A549 (cell line): ENCODE measurements at regions not wholly inside any gene's neighbourhood (a gene's known extent, or its start where the extent isn't known, plus 50 kb on each side); places are given as distances from the start of the nearest gene placed in this dataset.

ENCODE experiments used
- CEBPB ChIP-seq, 2 experiments: fragments of >200 bp in 1 of 2; sonication (Bioruptor Twin) in 1 of 2; formaldehyde crosslinking in 1 of 2; IDR thresholded peaks; 2 replicates each; pipeline ENCODE4 v1.6.1; 2012 to 2016
- CHD2 ChIP-seq: fragments of 150-350 bp; IDR thresholded peaks from 2 replicates; pipeline ENCODE4 v1.6.1; 2014; ENCODE audit warnings: low read length; ENCODE audit not compliant: partially characterized antibody
- ELK1 ChIP-seq: fragments of 150-350 bp; IDR thresholded peaks from 2 replicates; pipeline ENCODE4 v1.6.1; 2014; ENCODE audit warnings: low read depth, mild to moderate bottlenecking, low read length
- FOSL2 ChIP-seq, 2 experiments: fragments of 450-650 bp in 1 of 2; fragments of >200 bp in 1 of 2; sonication (Bioruptor Twin) in 1 of 2; formaldehyde crosslinking; IDR thresholded peaks; 2 replicates each; pipeline versions ENCODE4 v1.5.0 to v1.6.1; 2016 to 2020; ENCODE audit warnings: mild to moderate bottlenecking in 1 of 2, moderate library complexity in 1 of 2
- HOXA7 ChIP-seq: fragments of 250-450 bp; sonication (Bioruptor Pico); IDR thresholded peaks from 2 replicates; pipeline ENCODE4 v1.5.0; 2020; ENCODE audit warnings: mild to moderate bottlenecking, moderate library complexity
- JUNB ChIP-seq: fragments of >200 bp; sonication (Bioruptor Twin); formaldehyde crosslinking; IDR thresholded peaks from 2 replicates; pipeline ENCODE4 v1.6.1; 2016
- POLR2A ChIP-seq: IDR thresholded peaks from 2 replicates; pipeline ENCODE4 v1.6.1; 2012; ENCODE audit warnings: mild to moderate bottlenecking, low read length
- RAD21 ChIP-seq, 2 experiments: fragments of >200 bp in 1 of 2; sonication (Bioruptor Twin) in 1 of 2; formaldehyde crosslinking in 1 of 2; IDR thresholded peaks in 1 of 2; conservative IDR thresholded peaks in 1 of 2; 2 replicates in 1 of 2; 3 replicates in 1 of 2; pipeline ENCODE4 v1.6.1; 2012 to 2018; ENCODE audit warnings: inconsistent platforms in 1 of 2
- RFX5 ChIP-seq: fragments of 450-650 bp; IDR thresholded peaks from 2 replicates; pipeline ENCODE4 v1.7.1; 2014; ENCODE audit warnings: antibody characterized with exemption, mild to moderate bottlenecking, moderate library complexity
- TP53 ChIP-seq: fragments of 250-450 bp; sonication (Bioruptor Pico); IDR thresholded peaks from 2 replicates; pipeline ENCODE4 v1.5.0; 2021; ENCODE audit warnings: mild to moderate bottlenecking, moderate library complexity
- ZNF302 ChIP-seq: fragments of 250-450 bp; sonication (Bioruptor Pico); IDR thresholded peaks from 2 replicates; pipeline ENCODE4 v1.9.0; 2021; ENCODE audit warnings: inconsistent platforms, mild to moderate bottlenecking, moderate library complexity
- TF ChIP-seq, protein P1 (sequence below): fragments of >200 bp; sonication (Bioruptor Twin); formaldehyde crosslinking; IDR thresholded peaks from 3 replicates; pipeline ENCODE4 v1.5.1; 2016
- TF ChIP-seq, protein P2 (sequence below): fragments of 200-600 bp; sonication (generic); IDR thresholded peaks from 2 replicates; pipeline ENCODE4 v1.6.1; 2016; ENCODE audit warnings: antibody characterized with exemption, mild to moderate bottlenecking, moderate library complexity
- TF ChIP-seq, protein P3 (sequence below): fragments of 450-650 bp; IDR thresholded peaks from 2 replicates; pipeline ENCODE4 v1.6.1; 2014; ENCODE audit warnings: antibody characterized with exemption

- TF ChIP-seq FOSL2 (IDR thresholded peaks at IDR 0.05) (no peak), FOSL2 (CRISPR knock-in tag; IDR thresholded peaks at IDR 0.05) (no peak), RAD21 (conservative IDR thresholded peaks at IDR 0.05 in 1 of 2, IDR thresholded peaks at IDR 0.05 in 1 of 2) (no peak), CHD2 (no peak), RFX5 (no peak), JUNB (no peak), POLR2A (no peak), ELK1 (no peak), TP53 (CRISPR knock-in tag) (no peak), HOXA7 (CRISPR knock-in tag) (no peak), CEBPB (IDR thresholded peaks at IDR 0.05) (no peak), ZNF302 (CRISPR knock-in tag) (no peak)
- TF ChIP-seq, protein P1, sequence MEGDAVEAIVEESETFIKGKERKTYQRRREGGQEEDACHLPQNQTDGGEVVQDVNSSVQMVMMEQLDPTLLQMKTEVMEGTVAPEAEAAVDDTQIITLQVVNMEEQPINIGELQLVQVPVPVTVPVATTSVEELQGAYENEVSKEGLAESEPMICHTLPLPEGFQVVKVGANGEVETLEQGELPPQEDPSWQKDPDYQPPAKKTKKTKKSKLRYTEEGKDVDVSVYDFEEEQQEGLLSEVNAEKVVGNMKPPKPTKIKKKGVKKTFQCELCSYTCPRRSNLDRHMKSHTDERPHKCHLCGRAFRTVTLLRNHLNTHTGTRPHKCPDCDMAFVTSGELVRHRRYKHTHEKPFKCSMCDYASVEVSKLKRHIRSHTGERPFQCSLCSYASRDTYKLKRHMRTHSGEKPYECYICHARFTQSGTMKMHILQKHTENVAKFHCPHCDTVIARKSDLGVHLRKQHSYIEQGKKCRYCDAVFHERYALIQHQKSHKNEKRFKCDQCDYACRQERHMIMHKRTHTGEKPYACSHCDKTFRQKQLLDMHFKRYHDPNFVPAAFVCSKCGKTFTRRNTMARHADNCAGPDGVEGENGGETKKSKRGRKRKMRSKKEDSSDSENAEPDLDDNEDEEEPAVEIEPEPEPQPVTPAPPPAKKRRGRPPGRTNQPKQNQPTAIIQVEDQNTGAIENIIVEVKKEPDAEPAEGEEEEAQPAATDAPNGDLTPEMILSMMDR: no peak
- TF ChIP-seq, protein P2, sequence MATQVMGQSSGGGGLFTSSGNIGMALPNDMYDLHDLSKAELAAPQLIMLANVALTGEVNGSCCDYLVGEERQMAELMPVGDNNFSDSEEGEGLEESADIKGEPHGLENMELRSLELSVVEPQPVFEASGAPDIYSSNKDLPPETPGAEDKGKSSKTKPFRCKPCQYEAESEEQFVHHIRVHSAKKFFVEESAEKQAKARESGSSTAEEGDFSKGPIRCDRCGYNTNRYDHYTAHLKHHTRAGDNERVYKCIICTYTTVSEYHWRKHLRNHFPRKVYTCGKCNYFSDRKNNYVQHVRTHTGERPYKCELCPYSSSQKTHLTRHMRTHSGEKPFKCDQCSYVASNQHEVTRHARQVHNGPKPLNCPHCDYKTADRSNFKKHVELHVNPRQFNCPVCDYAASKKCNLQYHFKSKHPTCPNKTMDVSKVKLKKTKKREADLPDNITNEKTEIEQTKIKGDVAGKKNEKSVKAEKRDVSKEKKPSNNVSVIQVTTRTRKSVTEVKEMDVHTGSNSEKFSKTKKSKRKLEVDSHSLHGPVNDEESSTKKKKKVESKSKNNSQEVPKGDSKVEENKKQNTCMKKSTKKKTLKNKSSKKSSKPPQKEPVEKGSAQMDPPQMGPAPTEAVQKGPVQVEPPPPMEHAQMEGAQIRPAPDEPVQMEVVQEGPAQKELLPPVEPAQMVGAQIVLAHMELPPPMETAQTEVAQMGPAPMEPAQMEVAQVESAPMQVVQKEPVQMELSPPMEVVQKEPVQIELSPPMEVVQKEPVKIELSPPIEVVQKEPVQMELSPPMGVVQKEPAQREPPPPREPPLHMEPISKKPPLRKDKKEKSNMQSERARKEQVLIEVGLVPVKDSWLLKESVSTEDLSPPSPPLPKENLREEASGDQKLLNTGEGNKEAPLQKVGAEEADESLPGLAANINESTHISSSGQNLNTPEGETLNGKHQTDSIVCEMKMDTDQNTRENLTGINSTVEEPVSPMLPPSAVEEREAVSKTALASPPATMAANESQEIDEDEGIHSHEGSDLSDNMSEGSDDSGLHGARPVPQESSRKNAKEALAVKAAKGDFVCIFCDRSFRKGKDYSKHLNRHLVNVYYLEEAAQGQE: no peak
- TF ChIP-seq, protein P3, sequence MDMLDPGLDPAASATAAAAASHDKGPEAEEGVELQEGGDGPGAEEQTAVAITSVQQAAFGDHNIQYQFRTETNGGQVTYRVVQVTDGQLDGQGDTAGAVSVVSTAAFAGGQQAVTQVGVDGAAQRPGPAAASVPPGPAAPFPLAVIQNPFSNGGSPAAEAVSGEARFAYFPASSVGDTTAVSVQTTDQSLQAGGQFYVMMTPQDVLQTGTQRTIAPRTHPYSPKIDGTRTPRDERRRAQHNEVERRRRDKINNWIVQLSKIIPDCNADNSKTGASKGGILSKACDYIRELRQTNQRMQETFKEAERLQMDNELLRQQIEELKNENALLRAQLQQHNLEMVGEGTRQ: no peak
Observed at GRCh38 chr4:138908134-138908533, 107.4 kb upstream of the NOCT start.
